ENCODE measurements at regions not wholly inside any gene's neighbourhood (a gene's known extent, or its start where the extent isn't known, plus 50 kb on each side); places are given as distances from the start of the nearest gene placed in this dataset.

DNA sequence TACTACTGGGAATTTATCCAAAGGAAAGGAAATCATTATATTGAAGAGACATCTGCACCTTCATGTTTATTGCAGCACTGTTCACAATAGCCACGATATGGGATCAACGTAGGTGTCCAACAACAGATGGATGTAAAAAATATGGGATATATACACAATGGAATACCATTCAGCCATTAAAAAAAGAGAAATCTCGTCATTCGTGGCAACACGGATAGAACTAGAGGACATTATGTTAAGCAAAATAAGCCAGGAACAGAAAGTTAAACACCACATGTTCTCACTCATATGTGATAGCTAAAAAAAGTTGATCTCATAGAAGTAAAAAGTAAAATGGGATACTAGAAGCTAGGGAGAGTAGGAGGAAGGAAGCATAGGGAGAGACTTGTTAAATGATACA is 82.9 kb upstream of the CLMN start:
- no peak for TF ChIP-seq CTCF (IDR thresholded peaks at IDR 0.05; ENCODE audit: insufficient read depth, low read length, poor library complexity, severe bottlenecking)
- TF ChIP-seq EZH2phosphoT487 (conservative IDR thresholded peaks at IDR 0.05; ENCODE audit: low read length), result no peak
